ENCODE measurements at regions not wholly inside any gene's neighbourhood (a gene's known extent, or its start where the extent isn't known, plus 50 kb on each side); places are given as distances from the start of the nearest gene placed in this dataset.

GRCh38 chr14:43244142-43244625 is 1262.9 kb downstream of the FSCB start:
- no peak for DNase-seq

GRCh38 chr14:43243168-43243567 is 1263.9 kb downstream of the FSCB start:
- no peak for DNase-seq

DNA sequence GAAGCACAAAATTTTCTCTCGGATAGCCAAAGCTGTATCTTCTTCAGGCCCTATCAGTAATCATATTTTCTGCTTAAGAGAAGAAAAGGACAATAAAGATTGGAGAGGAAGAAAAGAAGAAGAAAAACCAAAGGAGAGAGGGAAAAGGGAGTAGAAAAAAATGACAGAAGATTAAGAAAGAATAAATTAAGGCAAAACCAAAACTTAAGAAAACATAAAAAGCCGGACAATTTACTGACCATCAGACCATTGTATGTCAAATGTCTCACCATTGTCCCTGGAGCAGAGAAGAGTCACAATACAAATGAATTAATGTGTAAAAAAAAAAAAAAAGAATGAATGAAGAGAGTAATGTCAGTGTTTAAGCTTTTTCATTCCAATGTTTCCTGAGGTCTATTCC is 1274.8 kb downstream of the FSCB start:
- DNase-seq = no peak

GRCh38 chr14:43215524-43215923 is 1291.6 kb downstream of the FSCB start:
- no peak for DNase-seq

DNA sequence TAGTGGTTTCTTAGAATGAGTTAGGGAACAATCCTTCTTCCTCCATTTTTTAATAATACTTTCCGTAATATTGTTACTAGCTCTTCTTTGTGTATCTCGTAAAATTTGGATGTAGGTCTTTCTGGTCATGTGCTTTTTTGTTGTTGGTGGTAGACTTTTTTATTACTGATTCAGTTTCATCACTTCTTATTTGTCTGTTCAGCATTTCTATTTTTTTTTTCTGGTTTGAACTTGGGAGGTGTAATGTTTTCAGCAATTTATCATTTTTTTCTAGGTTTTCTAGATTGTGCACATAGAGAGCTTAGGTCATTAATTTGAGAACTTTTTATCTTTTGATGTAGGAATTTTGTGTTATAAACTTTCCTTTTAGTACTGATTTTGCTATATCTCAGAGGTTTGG is 1299.9 kb downstream of the FSCB start:
- no peak for DNase-seq

- DNase-seq = no peak
Measured at GRCh38 chr14:43204816-43205215, 1302.3 kb downstream of the FSCB start.

DNA sequence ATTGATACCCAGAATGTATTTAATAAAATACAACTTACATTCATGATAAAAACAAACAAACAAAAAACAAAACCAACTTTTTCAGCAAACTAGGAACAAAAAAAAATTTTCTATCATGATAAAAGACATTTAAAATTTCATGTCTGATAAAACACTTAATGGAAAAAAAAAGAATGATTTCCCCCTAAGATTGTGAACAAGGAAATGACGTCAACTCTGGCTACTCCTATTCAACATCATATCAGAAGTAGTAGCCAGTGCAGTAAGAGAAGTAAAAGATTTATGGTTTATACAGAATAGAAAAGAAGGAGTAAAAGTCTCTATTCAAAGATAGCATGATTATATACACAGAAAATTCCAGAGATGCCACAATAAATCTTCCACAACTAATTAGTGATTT is 1306.6 kb downstream of the FSCB start:
- DNase-seq = no peak

DNA sequence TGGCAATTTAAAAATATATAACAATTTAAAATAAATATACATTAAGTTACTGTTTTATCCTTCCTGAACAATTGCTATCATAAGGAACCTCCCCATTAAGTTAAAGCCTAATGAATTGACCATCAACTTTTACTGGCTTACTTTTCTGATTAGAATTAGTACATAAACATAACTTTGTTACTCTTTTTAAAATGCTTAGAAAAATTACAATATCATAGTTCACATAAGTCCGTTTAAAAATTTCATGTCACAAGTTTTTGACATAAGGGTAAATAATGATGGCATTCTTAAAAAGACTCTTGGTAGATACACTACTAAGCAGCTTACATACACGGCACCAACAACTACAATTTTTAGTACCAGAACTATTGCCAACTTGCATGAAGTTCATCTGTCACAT is 1308.6 kb downstream of the FSCB start:
- no peak for DNase-seq

DNA sequence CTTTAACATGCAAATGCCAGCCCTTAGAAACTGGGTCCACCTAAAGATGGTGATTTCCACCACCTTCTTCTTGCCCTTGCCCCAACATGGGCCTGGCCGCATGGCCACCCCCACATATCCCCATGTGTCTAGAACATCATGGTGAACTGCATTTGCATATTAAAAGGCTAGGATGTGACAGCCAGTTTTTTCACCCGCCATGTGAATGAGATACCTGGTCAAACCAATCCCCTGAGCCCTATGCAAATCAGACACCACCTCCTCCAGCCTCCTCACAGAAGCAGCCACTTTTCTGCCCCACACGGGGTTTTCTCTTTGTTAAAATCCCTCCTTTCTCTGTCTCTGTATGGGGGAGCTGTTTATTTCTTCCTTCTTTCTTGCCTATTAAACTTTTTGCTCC is 1322.5 kb downstream of the FSCB start:
- DNase-seq = no peak

DNA sequence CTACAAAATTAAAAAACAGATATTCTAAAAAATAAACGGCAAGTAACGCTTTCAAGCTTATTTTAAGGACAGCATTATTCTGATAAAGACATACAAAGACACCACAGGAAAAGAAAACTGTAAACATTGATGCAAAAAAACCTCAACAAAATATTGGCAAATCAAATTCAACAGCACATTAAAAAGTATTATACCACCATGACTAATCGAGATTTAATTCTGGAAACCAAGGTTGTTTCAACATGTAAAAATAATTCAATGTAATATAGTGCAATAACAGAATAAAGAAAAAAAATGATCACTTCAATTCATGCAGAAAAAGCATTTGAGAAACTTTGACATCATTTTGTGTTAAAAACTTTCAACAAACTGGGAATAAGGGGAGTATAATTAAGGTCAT is 1323.2 kb downstream of the FSCB start:
- no peak for DNase-seq

DNA sequence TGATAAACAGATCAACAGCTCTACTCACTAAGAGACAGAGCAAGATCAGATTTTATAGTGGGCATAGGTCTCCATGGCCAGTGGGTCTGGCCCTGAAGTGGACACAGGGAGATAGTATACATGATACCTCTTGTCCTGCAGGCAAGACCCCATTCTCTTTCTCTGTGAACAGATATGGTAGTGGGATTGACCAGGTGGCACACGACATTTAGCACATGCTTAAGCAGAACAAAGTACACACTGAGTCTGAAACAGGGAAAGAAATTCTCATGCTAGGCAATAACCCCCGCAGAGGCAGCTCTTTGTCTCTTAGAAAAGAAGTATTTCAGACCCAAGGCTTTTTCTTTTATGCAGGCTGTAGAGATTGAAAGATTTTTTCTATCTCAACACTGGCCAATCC is 1331.2 kb downstream of the FSCB start:
- DNase-seq = no peak

GRCh38 chr14:43172899-43173548 is 1334.1 kb downstream of the FSCB start:
- no peak for DNase-seq

GRCh38 chr14:43169722-43170121 is 1337.4 kb downstream of the FSCB start:
- no peak for DNase-seq

DNA sequence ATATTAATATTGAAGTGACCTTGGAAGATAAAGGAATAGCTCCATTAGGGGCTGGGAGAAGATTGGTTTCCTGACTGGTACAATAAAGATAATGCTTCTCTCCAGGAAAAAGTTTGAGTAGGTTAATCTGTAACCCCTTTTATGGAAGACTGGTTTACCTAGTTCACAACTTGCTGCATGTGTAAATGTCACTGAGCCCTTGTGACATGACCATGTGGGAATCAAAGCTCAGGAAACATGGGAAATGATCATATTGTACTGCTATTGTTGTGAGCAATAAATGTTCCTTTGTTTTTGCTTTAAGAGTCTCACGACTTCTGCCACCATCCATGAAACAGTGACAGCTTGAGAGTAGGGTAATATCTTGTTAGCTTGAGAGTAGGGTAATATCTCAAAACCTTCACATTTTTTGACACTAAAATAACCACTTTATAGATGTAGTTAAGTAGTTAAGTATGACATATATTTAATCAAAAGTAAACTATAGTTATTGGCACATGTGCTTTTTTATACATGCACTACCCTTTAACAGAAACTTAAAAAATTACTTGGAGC is 1338.6 kb downstream of the FSCB start:
- no peak for DNase-seq

GRCh38 chr14:43166163-43166562 is 1340.9 kb downstream of the FSCB start:
- no peak for DNase-seq

DNA sequence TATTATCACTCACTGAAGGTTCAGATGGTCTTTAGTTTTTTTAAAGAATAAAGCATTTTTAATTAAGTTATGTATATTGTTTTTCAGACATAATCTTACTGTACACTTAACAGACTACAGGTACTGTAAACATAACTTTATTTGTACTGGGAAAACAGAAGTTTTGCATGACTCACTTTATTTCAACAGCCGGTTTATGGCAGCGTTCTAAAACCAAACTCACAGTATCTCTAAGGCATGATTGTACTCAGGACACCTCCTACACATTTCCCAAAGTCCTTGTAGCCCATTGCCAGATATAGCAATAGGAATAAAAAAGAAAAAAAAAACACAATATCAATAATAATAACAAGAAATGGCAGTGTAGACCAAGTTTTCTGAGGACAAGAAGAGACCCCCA is 1341.4 kb downstream of the FSCB start:
- no peak for DNase-seq

DNA sequence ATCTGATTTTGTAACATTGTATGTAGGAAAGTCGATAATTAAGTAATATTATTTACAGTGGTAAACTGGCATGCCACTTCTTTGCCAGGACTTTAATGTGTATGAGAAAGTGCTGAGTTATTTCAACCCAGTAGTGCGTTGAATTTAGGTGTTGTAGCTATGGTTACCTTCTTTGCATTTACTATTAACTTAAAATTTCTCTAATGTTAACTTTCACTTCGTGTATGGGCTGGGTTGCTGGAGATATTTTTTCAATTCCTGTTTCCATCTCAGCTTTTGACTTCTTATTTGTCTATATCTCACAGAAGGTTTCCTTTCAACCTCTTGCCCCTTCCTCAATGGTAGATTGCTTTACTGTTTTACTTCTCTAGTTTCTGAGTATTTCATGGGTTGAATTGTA is 1345.6 kb downstream of the FSCB start:
- no peak for DNase-seq

- DNase-seq = no peak
Measured at GRCh38 chr14:43157661-43158060, 1349.4 kb downstream of the FSCB start.

- DNase-seq = no peak
Measured at GRCh38 chr14:43155924-43156323, 1351.2 kb downstream of the FSCB start.

DNA sequence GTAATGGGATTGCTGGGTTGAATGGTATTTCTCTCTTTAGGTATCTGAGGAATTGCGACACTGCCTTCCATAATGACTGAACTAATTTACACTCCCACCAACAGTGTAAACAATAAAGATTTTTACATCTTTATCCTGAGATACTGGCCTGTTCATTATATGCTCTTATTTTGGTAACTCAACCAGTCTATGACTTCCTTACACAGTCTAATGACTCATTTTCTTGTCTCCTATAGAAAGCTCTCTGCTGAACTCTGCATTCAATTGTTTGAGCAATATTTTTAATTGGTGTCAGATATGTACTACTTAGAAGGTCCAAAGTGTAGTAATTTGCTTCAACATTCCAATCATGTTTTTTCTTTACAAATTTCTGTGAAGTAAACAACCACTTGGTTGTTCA is 1351.8 kb downstream of the FSCB start:
- DNase-seq = no peak

DNA sequence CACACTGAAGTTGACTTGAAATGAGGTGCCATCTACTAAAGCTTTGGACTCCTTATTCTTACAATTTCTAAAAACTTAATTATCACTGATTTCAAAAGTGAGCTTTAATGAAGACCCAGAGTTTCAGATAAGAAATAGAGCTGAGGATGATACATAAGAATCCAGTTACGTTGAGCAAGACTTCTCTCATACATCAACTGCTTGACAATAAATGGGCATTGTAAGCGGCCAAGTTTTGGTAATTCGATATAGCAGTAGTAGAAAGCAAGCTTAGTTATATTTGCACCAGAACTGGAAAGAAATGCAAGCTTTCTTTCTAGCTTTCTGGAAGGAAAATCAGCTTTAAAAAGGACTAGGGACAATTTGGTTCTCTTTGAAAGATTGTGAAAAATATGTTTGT is 1359.6 kb downstream of the FSCB start:
- DNase-seq = no peak

- DNase-seq = no peak
Measured at GRCh38 chr14:43145361-43145760, 1361.7 kb downstream of the FSCB start.

- DNase-seq = no peak
Measured at GRCh38 chr14:43143106-43143505, 1364.0 kb downstream of the FSCB start.

DNA sequence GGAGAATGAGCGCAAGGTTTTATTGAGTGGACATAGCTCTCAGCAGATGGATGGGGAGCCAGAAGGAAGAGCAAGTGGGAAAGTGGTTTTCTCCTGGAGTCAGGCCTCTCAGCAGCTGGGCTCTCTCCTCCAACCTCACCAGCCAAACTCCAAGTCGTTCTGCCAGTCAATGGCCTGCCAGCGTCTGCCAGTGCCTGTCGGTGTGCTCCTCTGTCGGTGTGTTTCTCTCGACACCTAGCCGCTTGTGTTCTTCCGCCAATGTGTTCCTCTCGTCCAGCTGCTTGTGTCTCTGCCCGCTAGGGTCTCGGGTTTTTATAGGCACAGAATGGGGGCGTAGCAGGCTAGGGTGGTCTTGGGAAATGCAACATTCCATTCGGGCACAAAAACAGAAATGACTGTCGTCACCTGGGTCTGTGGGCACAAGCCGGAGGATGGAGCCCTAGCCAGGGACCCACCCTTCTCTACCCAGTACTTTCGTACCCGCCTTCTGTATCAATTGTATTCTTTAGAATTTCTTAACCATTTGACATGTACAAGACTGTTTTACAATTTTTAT is 1365.4 kb downstream of the FSCB start:
- no peak for DNase-seq

- no peak for DNase-seq
Measured at GRCh38 chr14:43140453-43140852, 1366.6 kb downstream of the FSCB start.

All from CD4-positive, alpha-beta T cell treated with Interleukin-12 subunit alpha and Interleukin-12 subunit beta, for 1 hour (primary cell).